ENCODE measurements at regions not wholly inside any gene's neighbourhood (a gene's known extent, or its start where the extent isn't known, plus 50 kb on each side); places are given as distances from the start of the nearest gene placed in this dataset.

- H3K14ac ChIP-seq (ENCODE audit: insufficient read depth, low read length) = no peak overlapping the region
- H3K23me2 ChIP-seq (ENCODE audit: insufficient read length, low read depth, low read length, poor library complexity, severe bottlenecking) = no peaks in the 10 kb centered on the region
- no peak overlapping the region for H4K5ac ChIP-seq (ENCODE audit: insufficient read length, low read depth, low read length)
- H3K27ac ChIP-seq (ENCODE audit: insufficient read length, low read depth, low read length) = no peak overlapping the region
- DNase-seq = no peak
- no peak overlapping the region for H3K4me2 ChIP-seq (ENCODE audit: insufficient read depth, insufficient read length, low read length)
- no peak overlapping the region for H2BK20ac ChIP-seq (ENCODE audit: low read depth, low read length, poor library complexity, severe bottlenecking)
- Mint-ChIP-seq H3K9me3 (no peaks in the 10 kb centered on the region), H3K4me1 (no peaks in the 10 kb centered on the region), H3K27ac (no peak overlapping the region), H3K36me3 (ENCODE audit: insufficient read depth in 1 of 3, low read depth in 3 of 3) (no peaks in the 10 kb centered on the region), H3K4me3 (no peak overlapping the region), H3K27me3 (ENCODE audit: low read depth) (no peaks in the 10 kb centered on the region)
- H2AK5ac ChIP-seq (ENCODE audit: insufficient read length, low read length) = no peak overlapping the region
- no peaks in the 10 kb centered on the region for H3K79me2 ChIP-seq (ENCODE audit: insufficient read depth, low read length)
- no peak overlapping the region for H3K9ac ChIP-seq (ENCODE audit: extremely low read depth, insufficient read length, low read length)
- no peak overlapping the region for H2BK120ac ChIP-seq (ENCODE audit: low read depth, low read length, poor library complexity, severe bottlenecking)
- H3K4me1 ChIP-seq (ENCODE audit: insufficient read depth, low read length) = no peaks in the 10 kb centered on the region
- no peak overlapping the region for H4K8ac ChIP-seq (replicated peaks; ENCODE audit: insufficient read length, low read depth, low read length)
- no peaks in the 10 kb centered on the region for H3K9me3 ChIP-seq (ENCODE audit: control insufficient read depth, low read depth, low read length)
- no peak overlapping the region for H3T11ph ChIP-seq (ENCODE audit: low read length)
- H4K91ac ChIP-seq (ENCODE audit: insufficient read length, low read depth, low read length) = no peak overlapping the region
- H3K56ac ChIP-seq (ENCODE audit: insufficient read length, low read depth, low read length) = no peak overlapping the region
- no peaks in the 10 kb centered on the region for H3K27me3 ChIP-seq (ENCODE audit: insufficient read depth, low read length)
- no peak overlapping the region for H3K23ac ChIP-seq (ENCODE audit: insufficient read length, low read depth, low read length)
- H4K20me1 ChIP-seq (ENCODE audit: control insufficient read depth, insufficient read depth, insufficient read length) = no peaks in the 10 kb centered on the region
- H2BK5ac ChIP-seq (ENCODE audit: insufficient read length, low read length) = no peak overlapping the region
- H3K4ac ChIP-seq (ENCODE audit: low read depth, low read length) = no peak overlapping the region
- H3K18ac ChIP-seq (ENCODE audit: insufficient read length, low read depth, low read length) = no peak overlapping the region
- H2BK12ac ChIP-seq (ENCODE audit: insufficient read length, low read depth, low read length) = no peak overlapping the region
- TF ChIP-seq CTCF (conservative IDR thresholded peaks at IDR 0.05) = no peak
- no peak overlapping the region for H2BK15ac ChIP-seq (ENCODE audit: low read depth, low read length)
- no CpG with 5 or more reads among the region's 4 CpGs for WGBS (ENCODE audit: extremely low coverage, insufficient read length, low lambda C conversion rate)
- no peak overlapping the region for H2AFZ ChIP-seq (ENCODE audit: low read length)
- H3K79me1 ChIP-seq (ENCODE audit: insufficient read depth, low read depth, low read length, poor library complexity, severe bottlenecking) = no peaks in the 10 kb centered on the region
Observed at GRCh38 chr2:145511946-145512345, 992.0 kb upstream of the ZEB2 start.
